PC-3 (cell line): ENCODE measurements at regions not wholly inside any gene's neighbourhood (a gene's known extent, or its start where the extent isn't known, plus 50 kb on each side); places are given as distances from the start of the nearest gene placed in this dataset.

ENCODE experiments used
- ATAC-seq: fragments of 200-7000 bp; cut with Tn5 transposase; 2 replicates; pipeline ENCODE4 v1.9.1; 2020; ENCODE audit warnings: mild to moderate bottlenecking, moderate library complexity
- BruUV-seq: library from RNA; stranded (reverse); fragments of 400-500 nt; replicated peaks from 2 replicates; lab custom pipeline; 2021; lab: Mats Ljungman, UMichigan
- CTCF ChIA-PET: fragments of 300-600 bp; sonication (Branson Sonifier 250); formaldehyde crosslinking; loops from one replicate; lab custom pipeline; 2022; ENCODE audit warnings: antibody characterized with exemption; lab: Charles Lee
- POLR2A ChIA-PET: fragments of 300-600 bp; sonication (Branson Sonifier 250); formaldehyde crosslinking; loops from one replicate; lab custom pipeline; 2022; ENCODE audit warnings: antibody characterized with exemption; ENCODE audit not compliant: unreplicated experiment; lab: Charles Lee
- DNase-seq: peaks from one replicate; pipeline ENCODE4 v3.0.0-alpha.2; 2015
- H2AFZ ChIP-seq: fragments of 300-600 bp; sonication (generic); 2 replicates; pipeline ENCODE4 v1.6.0; 2016; ENCODE audit warnings: antibody characterized with exemption, low read length
- H3F3A ChIP-seq: fragments of 300-600 bp; sonication (generic); one replicate; pipeline ENCODE4 v1.6.0; 2017; ENCODE audit warnings: antibody characterized with exemption, low read length, control low read depth, mild to moderate bottlenecking; ENCODE audit not compliant: unreplicated experiment
- H3K27ac ChIP-seq: fragments of 300-600 bp; sonication (generic); 2 replicates; pipeline ENCODE4 v1.5.1; 2016; ENCODE audit warnings: mild to moderate bottlenecking, low read length
- H3K27me3 ChIP-seq: fragments of 300-600 bp; sonication (generic); 2 replicates; pipeline ENCODE4 v1.6.1; 2016; ENCODE audit warnings: low read length, mixed read lengths
- H3K36me3 ChIP-seq: fragments of 300-600 bp; sonication (generic); 2 replicates; pipeline ENCODE4 v1.6.1; 2016; ENCODE audit warnings: low read depth, mixed run types, low read length, mixed read lengths
- H3K4me1 ChIP-seq: fragments of 300-600 bp; sonication (generic); 2 replicates; pipeline ENCODE4 v1.5.1; 2016; ENCODE audit warnings: low read length; ENCODE audit not compliant: insufficient read depth
- H3K4me2 ChIP-seq: fragments of 300-600 bp; sonication (generic); 2 replicates; pipeline ENCODE4 v1.6.0; 2016; ENCODE audit warnings: low read length
- H3K4me3 ChIP-seq: fragments of 300-600 bp; sonication (generic); 2 replicates; pipeline ENCODE4 v1.5.1; 2016; ENCODE audit warnings: mild to moderate bottlenecking, low read length, mixed read lengths
- H3K79me2 ChIP-seq: fragments of 300-600 bp; sonication (generic); 2 replicates; pipeline ENCODE4 v1.6.1; 2017; ENCODE audit warnings: low read length, mixed read lengths
- H3K9ac ChIP-seq: fragments of 300-600 bp; sonication (generic); 2 replicates; pipeline ENCODE4 v1.6.0; 2016; ENCODE audit warnings: mild to moderate bottlenecking, low read length
- H3K9me2 ChIP-seq: fragments of 300-600 bp; sonication (generic); replicated peaks from 2 replicates; pipeline ENCODE4 v1.6.1; 2016; ENCODE audit warnings: mixed run types, low read length, mixed read lengths
- H3K9me3 ChIP-seq: fragments of 300-600 bp; sonication (generic); 2 replicates; pipeline ENCODE4 v1.6.1; 2016; ENCODE audit warnings: low read length, mixed read lengths
- H4K20me1 ChIP-seq: fragments of 300-600 bp; sonication (generic); 2 replicates; pipeline ENCODE4 v1.6.1; 2016; ENCODE audit warnings: low read length, mixed read lengths
- EZH2 ChIP-seq: fragments of 300-600 bp; sonication (generic); IDR thresholded peaks from one replicate; pipeline ENCODE4 v1.6.1; 2017; ENCODE audit warnings: antibody characterized with exemption, mild to moderate bottlenecking, low read length; ENCODE audit not compliant: unreplicated experiment
- EZH2phosphoT487 ChIP-seq: fragments of 300-600 bp; sonication (generic); IDR thresholded peaks from 2 replicates; pipeline ENCODE4 v1.6.1; 2018; ENCODE audit warnings: mild to moderate bottlenecking, antibody characterized with exemption, low read length, borderline replicate concordance
- intact Hi-C: fragments of 100-400 bp; cut with micrococcal nuclease; formaldehyde crosslinking; loops from 2 replicates; pipeline ENCODE4 v1.9.0; 2023
- TF ChIP-seq, protein P1 (sequence below): fragments of 300-600 bp; sonication (generic); conservative IDR thresholded peaks from 2 replicates; pipeline ENCODE4 v1.5.1; 2017; ENCODE audit warnings: antibody characterized with exemption, low read depth, mild to moderate bottlenecking, low read length

DNA sequence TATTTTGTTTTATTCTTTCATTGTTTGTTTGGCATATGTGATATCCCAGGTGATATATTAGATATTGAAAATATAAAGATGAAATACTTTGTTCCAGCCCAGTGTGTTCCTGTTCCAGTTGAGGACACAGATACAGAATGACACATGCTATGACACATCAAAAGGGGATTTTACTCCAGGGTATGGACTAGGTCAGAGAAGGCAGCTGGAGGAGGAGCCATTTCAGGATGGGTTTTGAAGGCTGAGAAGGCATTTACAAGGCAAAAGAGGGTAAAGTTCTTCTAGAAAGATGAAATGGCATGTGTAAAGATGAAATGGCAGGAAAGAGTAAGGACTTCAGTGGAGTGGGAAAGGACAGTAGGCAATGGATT lies 163.8 kb downstream of the ZIC1 start:
- Histone ChIP-seq H3K4me2 (no peak overlapping the region), H3K79me2 (no peaks in the 10 kb centered on the region), H2AFZ (no peak overlapping the region), H3K9ac (no peak overlapping the region), H3K9me2 (no peaks in the 10 kb centered on the region), H3K9me3 (no peaks in the 10 kb centered on the region), H3K4me1 (no peaks in the 10 kb centered on the region), H3K4me3 (no peak overlapping the region), H4K20me1 (no peaks in the 10 kb centered on the region), H3K36me3 (no peaks in the 10 kb centered on the region), H3K27ac (no peak overlapping the region), H3K27me3 (peaks cover 42% of the 10 kb centered on the region; the same call in 1 of the 2 replicates), H3F3A (no peaks in the 10 kb centered on the region)
- DNase-seq (peak; percentile 18), ATAC-seq (no peak)
- TF ChIP-seq EZH2 (no peak), EZH2phosphoT487 (no peak)
- TF ChIP-seq, protein P1, sequence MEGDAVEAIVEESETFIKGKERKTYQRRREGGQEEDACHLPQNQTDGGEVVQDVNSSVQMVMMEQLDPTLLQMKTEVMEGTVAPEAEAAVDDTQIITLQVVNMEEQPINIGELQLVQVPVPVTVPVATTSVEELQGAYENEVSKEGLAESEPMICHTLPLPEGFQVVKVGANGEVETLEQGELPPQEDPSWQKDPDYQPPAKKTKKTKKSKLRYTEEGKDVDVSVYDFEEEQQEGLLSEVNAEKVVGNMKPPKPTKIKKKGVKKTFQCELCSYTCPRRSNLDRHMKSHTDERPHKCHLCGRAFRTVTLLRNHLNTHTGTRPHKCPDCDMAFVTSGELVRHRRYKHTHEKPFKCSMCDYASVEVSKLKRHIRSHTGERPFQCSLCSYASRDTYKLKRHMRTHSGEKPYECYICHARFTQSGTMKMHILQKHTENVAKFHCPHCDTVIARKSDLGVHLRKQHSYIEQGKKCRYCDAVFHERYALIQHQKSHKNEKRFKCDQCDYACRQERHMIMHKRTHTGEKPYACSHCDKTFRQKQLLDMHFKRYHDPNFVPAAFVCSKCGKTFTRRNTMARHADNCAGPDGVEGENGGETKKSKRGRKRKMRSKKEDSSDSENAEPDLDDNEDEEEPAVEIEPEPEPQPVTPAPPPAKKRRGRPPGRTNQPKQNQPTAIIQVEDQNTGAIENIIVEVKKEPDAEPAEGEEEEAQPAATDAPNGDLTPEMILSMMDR: no peak
- BruUV-seq: no TSS peak
- CTCF ChIA-PET: no interaction called here
- POLR2A ChIA-PET: no interaction called here
- intact Hi-C loops: no loop called here

DNA sequence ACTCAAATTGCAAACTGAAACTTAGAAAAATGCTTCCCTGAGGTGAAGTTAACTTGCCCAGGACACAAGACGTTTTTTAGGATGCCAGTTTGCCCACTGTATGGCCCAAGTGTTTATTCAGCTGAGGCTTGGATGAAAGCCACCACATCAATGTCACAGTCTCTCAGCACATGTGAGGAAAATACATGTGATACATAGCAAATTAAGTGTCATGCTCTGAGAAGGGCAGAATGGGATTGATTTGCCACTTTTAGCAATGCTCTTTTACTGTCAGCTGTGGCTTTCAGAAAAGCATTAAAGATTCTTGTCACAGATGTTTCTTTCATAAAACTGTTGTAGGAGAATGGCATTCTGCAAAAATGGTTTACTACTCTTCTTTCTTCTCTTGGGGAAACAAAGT lies 165.5 kb downstream of the ZIC1 start:
- BruUV-seq: no TSS peak
- Histone ChIP-seq H3F3A (no peaks in the 10 kb centered on the region), H3K9me2 (no peaks in the 10 kb centered on the region), H3K4me2 (no peak overlapping the region), H4K20me1 (no peaks in the 10 kb centered on the region), H3K27ac (no peak overlapping the region), H3K4me3 (no peak overlapping the region), H3K9me3 (no peaks in the 10 kb centered on the region), H3K4me1 (no peaks in the 10 kb centered on the region), H3K9ac (no peak overlapping the region), H3K79me2 (no peaks in the 10 kb centered on the region), H2AFZ (no peak overlapping the region), H3K36me3 (no peaks in the 10 kb centered on the region), H3K27me3 (peaks cover 33% of the 10 kb centered on the region; the same call in 1 of the 2 replicates)
- no peak for DNase-seq
- POLR2A ChIA-PET: no interaction called here
- TF ChIP-seq EZH2phosphoT487 (no peak), EZH2 (no peak)
- TF ChIP-seq, protein P1: no peak
- intact Hi-C loops: no loop called here
- CTCF ChIA-PET: no interaction called here
- ATAC-seq: no peak

DNA sequence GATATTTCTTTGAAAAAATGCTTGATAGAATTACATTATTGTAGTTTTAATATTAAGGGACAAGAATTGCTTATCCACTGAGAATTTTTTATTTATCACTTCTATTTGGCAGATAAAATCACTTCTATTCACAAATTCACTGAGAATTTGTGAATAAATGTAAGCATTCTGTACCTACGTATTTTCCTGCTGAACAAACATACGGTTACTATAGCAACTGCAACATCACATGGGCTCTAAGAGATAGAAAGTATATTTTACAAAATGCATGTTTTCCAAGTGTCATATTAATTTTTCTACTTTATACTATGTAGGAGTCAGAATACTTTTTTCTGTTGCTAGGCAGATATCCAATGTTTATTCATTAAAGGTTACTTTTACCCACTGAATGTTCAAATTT lies 166.2 kb downstream of the ZIC1 start:
- H3K4me3 ChIP-seq: no peak overlapping the region
- BruUV-seq: no TSS peak
- no peaks in the 10 kb centered on the region for H3K9me3 ChIP-seq
- H3F3A ChIP-seq: no peaks in the 10 kb centered on the region
- no peak overlapping the region for H3K4me2 ChIP-seq
- ChIA-PET POLR2A (no interaction called here), CTCF (no interaction called here)
- H3K27me3 ChIP-seq: peaks cover 36% of the 10 kb centered on the region; the same call in 1 of the 2 replicates
- TF ChIP-seq EZH2phosphoT487 (no peak), EZH2 (no peak)
- TF ChIP-seq, protein P1: no peak
- intact Hi-C loops: no loop called here
- H3K36me3 ChIP-seq: no peaks in the 10 kb centered on the region
- no peaks in the 10 kb centered on the region for H4K20me1 ChIP-seq
- no peaks in the 10 kb centered on the region for H3K9me2 ChIP-seq
- no peak overlapping the region for H2AFZ ChIP-seq
- H3K9ac ChIP-seq: no peak overlapping the region
- H3K79me2 ChIP-seq: no peaks in the 10 kb centered on the region
- DNase-seq: no peak
- no peak overlapping the region for H3K27ac ChIP-seq
- ATAC-seq: no peak
- no peaks in the 10 kb centered on the region for H3K4me1 ChIP-seq
